Activated B cell treated with CpG ODN at 0.5 μM for 24 hours (primary cell): ENCODE measurements at regions not wholly inside any gene's neighbourhood (a gene's known extent, or its start where the extent isn't known, plus 50 kb on each side); places are given as distances from the start of the nearest gene placed in this dataset.

Source experiments
- ATAC-seq: fragments of 200-7000 bp; cut with Tn5 transposase; one replicate; pipeline ENCODE4 v1.10.0; 2021; ENCODE audit warnings: low read depth, mild to moderate bottlenecking, moderate library complexity
- CTCF ChIA-PET: fragments of 350-600 bp; sonication (Branson Sonifier 250); formaldehyde crosslinking; loops from one replicate; lab custom pipeline; 2021; ENCODE audit warnings: antibody characterized with exemption; lab: Charles Lee
- POLR2A ChIA-PET: fragments of 350-600 bp; sonication (Branson Sonifier 250); formaldehyde crosslinking; loops from one replicate; lab custom pipeline; 2021; ENCODE audit warnings: antibody characterized with exemption; lab: Charles Lee
- DNase-seq: peaks from one replicate; pipeline ENCODE4 v3.0.0; 2022
- H3K27ac Mint-ChIP-seq: one replicate; pipeline ENCODE4 v1.8.0; 2020; ENCODE audit warnings: mixed read lengths
- H3K27me3 Mint-ChIP-seq: one replicate; pipeline ENCODE4 v1.8.0; 2021; ENCODE audit warnings: mixed read lengths
- H3K36me3 Mint-ChIP-seq: one replicate; pipeline ENCODE4 v1.8.0; 2021; ENCODE audit warnings: low read depth, mixed read lengths
- H3K4me1 Mint-ChIP-seq: one replicate; pipeline ENCODE4 v1.8.0; 2021; ENCODE audit warnings: mixed read lengths
- H3K4me3 Mint-ChIP-seq: one replicate; pipeline ENCODE4 v1.8.0; 2020; ENCODE audit warnings: mild to moderate bottlenecking, mixed read lengths
- H3K9me3 Mint-ChIP-seq: one replicate; pipeline ENCODE4 v1.8.0; 2020; ENCODE audit warnings: mixed read lengths
- CTCF ChIP-seq: fragments of 200-600 bp; IDR thresholded peaks from one replicate; pipeline ENCODE4 v1.8.0; 2022; ENCODE audit warnings: antibody characterized with exemption, mild to moderate bottlenecking
- intact Hi-C: fragments of 100-400 bp; cut with micrococcal nuclease; formaldehyde crosslinking; loops from one replicate; pipeline ENCODE4 v1.15.1; 2024

- no peak for DNase-seq
- ChIA-PET CTCF (no interaction called here), POLR2A (no interaction called here)
- H3K27ac Mint-ChIP-seq, result no peak overlapping the region
- TF ChIP-seq CTCF, result no peak
- no peaks in the 10 kb centered on the region for H3K36me3 Mint-ChIP-seq
- H3K27me3 Mint-ChIP-seq, result peaks cover 6% of the 10 kb centered on the region
- H3K9me3 Mint-ChIP-seq, result no peaks in the 10 kb centered on the region
- no peaks in the 10 kb centered on the region for H3K4me1 Mint-ChIP-seq
- H3K4me3 Mint-ChIP-seq, result no peak overlapping the region
- ATAC-seq, result no peak
- intact Hi-C loops, result no loop called here
Measured at GRCh38 chr3:5456199-5456598, 268.7 kb downstream of the EDEM1 start.

- DNase-seq (no peak), ATAC-seq (no peak)
- no peak for TF ChIP-seq CTCF
- CTCF ChIA-PET, result no interaction called here
- Mint-ChIP-seq H3K9me3 (no peaks in the 10 kb centered on the region), H3K27ac (no peak overlapping the region), H3K36me3 (no peaks in the 10 kb centered on the region), H3K4me1 (no peaks in the 10 kb centered on the region), H3K27me3 (peaks cover 7% of the 10 kb centered on the region), H3K4me3 (no peak overlapping the region)
- POLR2A ChIA-PET, result no interaction called here
- intact Hi-C loops, result no loop called here
Measured at GRCh38 chr3:5458526-5458925, 271.0 kb downstream of the EDEM1 start.

GRCh38 chr3:5462086-5462485, 274.6 kb downstream of the EDEM1 start:
- CTCF ChIA-PET, result no interaction called here
- H3K4me3 Mint-ChIP-seq, result no peak overlapping the region
- ATAC-seq, result no peak

GRCh38 chr3:5463991-5464390, 276.5 kb downstream of the EDEM1 start:
- Mint-ChIP-seq H3K4me3 (no peak overlapping the region), H3K4me1 (no peaks in the 10 kb centered on the region), H3K27me3 (peaks cover 10% of the 10 kb centered on the region), H3K9me3 (no peaks in the 10 kb centered on the region), H3K36me3 (no peaks in the 10 kb centered on the region), H3K27ac (no peak overlapping the region)
- CTCF ChIA-PET, result no interaction called here
- intact Hi-C loops, result no loop called here
- TF ChIP-seq CTCF, result no peak
- no peak for DNase-seq
- no peak for ATAC-seq
- POLR2A ChIA-PET, result no interaction called here

More at GRCh38 chr3:5462086-5462485, 274.6 kb downstream of the EDEM1 start:
- Mint-ChIP-seq H3K36me3 (no peaks in the 10 kb centered on the region), H3K4me1 (no peaks in the 10 kb centered on the region), H3K27me3 (peaks cover 12% of the 10 kb centered on the region), H3K9me3 (no peaks in the 10 kb centered on the region), H3K27ac (no peak overlapping the region)
- intact Hi-C loops, result no loop called here
- no peak for TF ChIP-seq CTCF
- POLR2A ChIA-PET, result no interaction called here
- DNase-seq, result no peak

- intact Hi-C loops, result no loop called here
- H3K4me1 Mint-ChIP-seq, result no peaks in the 10 kb centered on the region
- H3K27ac Mint-ChIP-seq, result no peak overlapping the region
- H3K9me3 Mint-ChIP-seq, result no peaks in the 10 kb centered on the region
- H3K27me3 Mint-ChIP-seq, result peaks cover 10% of the 10 kb centered on the region
- no peaks in the 10 kb centered on the region for H3K36me3 Mint-ChIP-seq
- no peak for DNase-seq
- no peak for ATAC-seq
- H3K4me3 Mint-ChIP-seq, result no peak overlapping the region
- ChIA-PET CTCF (no interaction called here), POLR2A (no interaction called here)
- no peak for TF ChIP-seq CTCF
Measured at GRCh38 chr3:5464649-5465048, 277.1 kb downstream of the EDEM1 start.
